ENCODE measurements at regions not wholly inside any gene's neighbourhood (a gene's known extent, or its start where the extent isn't known, plus 50 kb on each side); places are given as distances from the start of the nearest gene placed in this dataset.

- no peaks in the 10 kb centered on the region for H3K36me3 ChIP-seq (ENCODE audit: control insufficient read depth, insufficient read depth, low read length)
- no peak overlapping the region for H3K4me3 ChIP-seq (replicated peaks; ENCODE audit: low read depth, low read length)
- no peak for DNase-seq (ENCODE audit: extremely low read depth, insufficient read length)
- no peaks in the 10 kb centered on the region for H3K27me3 ChIP-seq (replicated peaks; ENCODE audit: control insufficient read depth, insufficient read depth, low read length)
- TF ChIP-seq CTCF (IDR thresholded peaks at IDR 0.05; ENCODE audit: insufficient read depth, low read length, poor library complexity, severe bottlenecking), result no peak
These were observed 427.4 kb upstream of the MGMT start for GRCh38 chr10:129039406-129040370.

GRCh38 chr10:129040377-129040776 is 426.7 kb upstream of the MGMT start:
- no peak for TF ChIP-seq CTCF (IDR thresholded peaks at IDR 0.05; ENCODE audit: insufficient read depth, low read length, poor library complexity, severe bottlenecking)
- H3K27me3 ChIP-seq (replicated peaks; ENCODE audit: control insufficient read depth, insufficient read depth, low read length), result no peaks in the 10 kb centered on the region
- H3K36me3 ChIP-seq (ENCODE audit: control insufficient read depth, insufficient read depth, low read length), result no peaks in the 10 kb centered on the region
- no peak overlapping the region for H3K4me3 ChIP-seq (replicated peaks; ENCODE audit: low read depth, low read length)
- no peak for DNase-seq (ENCODE audit: extremely low read depth, insufficient read length)

DNA sequence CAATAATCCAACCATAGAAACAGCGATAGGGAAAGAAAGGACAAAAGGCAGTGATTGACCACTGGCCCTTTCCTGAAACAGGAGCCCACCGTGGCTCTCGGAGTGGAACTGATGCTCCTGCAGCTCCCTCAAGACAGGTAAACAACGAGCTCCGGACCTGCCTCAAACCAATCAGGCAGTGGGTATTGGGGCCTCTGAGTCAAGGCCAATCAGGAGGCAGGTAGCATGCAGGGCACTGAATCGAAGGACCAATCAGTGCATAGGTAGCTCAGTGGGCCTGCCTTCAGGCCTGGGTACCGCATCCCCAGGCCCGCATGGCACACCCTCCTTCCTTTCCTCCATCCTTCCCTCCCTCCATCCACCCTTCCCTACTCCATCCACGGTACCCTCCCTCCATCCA is 425.1 kb upstream of the MGMT start:
- no peaks in the 10 kb centered on the region for H3K36me3 ChIP-seq (ENCODE audit: control insufficient read depth, insufficient read depth, low read length)
- DNase-seq (ENCODE audit: extremely low read depth, insufficient read length), result no peak
- no peak for TF ChIP-seq CTCF (IDR thresholded peaks at IDR 0.05; ENCODE audit: insufficient read depth, low read length, poor library complexity, severe bottlenecking)
- H3K27me3 ChIP-seq (replicated peaks; ENCODE audit: control insufficient read depth, insufficient read depth, low read length), result no peaks in the 10 kb centered on the region
- no peak overlapping the region for H3K4me3 ChIP-seq (replicated peaks; ENCODE audit: low read depth, low read length)

- no peak overlapping the region for H3K4me3 ChIP-seq (replicated peaks; ENCODE audit: low read depth, low read length)
- no peaks in the 10 kb centered on the region for H3K36me3 ChIP-seq (ENCODE audit: control insufficient read depth, insufficient read depth, low read length)
- DNase-seq (ENCODE audit: extremely low read depth, insufficient read length), result no peak
- no peak for TF ChIP-seq CTCF (IDR thresholded peaks at IDR 0.05; ENCODE audit: insufficient read depth, low read length, poor library complexity, severe bottlenecking)
- H3K27me3 ChIP-seq (replicated peaks; ENCODE audit: control insufficient read depth, insufficient read depth, low read length), result no peaks in the 10 kb centered on the region
These were observed 424.1 kb upstream of the MGMT start for GRCh38 chr10:129042776-129043595.

GRCh38 chr10:129043691-129044090 is 423.4 kb upstream of the MGMT start:
- DNase-seq (ENCODE audit: extremely low read depth, insufficient read length), result no peak
- Histone ChIP-seq H3K4me3 (replicated peaks; ENCODE audit: low read depth, low read length) (no peak overlapping the region), H3K36me3 (ENCODE audit: control insufficient read depth, insufficient read depth, low read length) (no peaks in the 10 kb centered on the region), H3K27me3 (replicated peaks; ENCODE audit: control insufficient read depth, insufficient read depth, low read length) (no peaks in the 10 kb centered on the region)
- TF ChIP-seq CTCF (IDR thresholded peaks at IDR 0.05; ENCODE audit: insufficient read depth, low read length, poor library complexity, severe bottlenecking), result no peak

All from GM06990 (cell line).